NCI-H187 treated with DMSO at 0.1 percent for 48 hours (cell line): ENCODE measurements at regions not wholly inside any gene's neighbourhood (a gene's known extent, or its start where the extent isn't known, plus 50 kb on each side); places are given as distances from the start of the nearest gene placed in this dataset.
"Not testable (repeated sequence)": the region's sequence is repeated elsewhere in the genome, so short reads cannot be mapped to it uniquely, and the experiment has no call there.

Experiments
- DNase-seq: peaks from one replicate; lab custom pipeline; 2025; lab: John Stamatoyannopoulos, UW

GRCh38 chr4:128649161-128649560, 160.3 kb upstream of the JADE1 start:
- no peak for DNase-seq

- DNase-seq: no peak
These were observed 161.5 kb upstream of the JADE1 start for GRCh38 chr4:128648021-128648420.

DNA sequence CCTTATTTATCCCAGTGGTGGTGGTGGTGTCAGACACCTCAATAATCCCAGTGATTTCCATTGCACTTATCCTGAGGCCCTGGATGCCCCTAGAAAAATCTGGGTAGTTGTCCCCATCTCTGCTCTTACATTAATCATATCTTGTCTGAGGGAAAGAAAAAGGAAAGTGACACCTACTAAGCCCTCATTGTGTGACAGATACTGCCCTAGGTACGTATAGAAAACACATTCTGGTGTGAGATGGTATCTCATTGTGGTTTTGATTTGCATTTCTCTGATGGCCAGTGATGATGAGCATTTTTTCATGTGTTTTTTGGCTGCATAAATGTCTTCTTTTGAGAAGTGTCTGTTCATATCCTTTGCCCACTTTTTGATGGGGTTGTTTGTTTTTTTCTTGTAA, 162.6 kb upstream of the JADE1 start:
- not testable (repeated sequence) for DNase-seq

- not testable (repeated sequence) for DNase-seq
These were observed 164.5 kb upstream of the JADE1 start for GRCh38 chr4:128644693-128645654.

DNA sequence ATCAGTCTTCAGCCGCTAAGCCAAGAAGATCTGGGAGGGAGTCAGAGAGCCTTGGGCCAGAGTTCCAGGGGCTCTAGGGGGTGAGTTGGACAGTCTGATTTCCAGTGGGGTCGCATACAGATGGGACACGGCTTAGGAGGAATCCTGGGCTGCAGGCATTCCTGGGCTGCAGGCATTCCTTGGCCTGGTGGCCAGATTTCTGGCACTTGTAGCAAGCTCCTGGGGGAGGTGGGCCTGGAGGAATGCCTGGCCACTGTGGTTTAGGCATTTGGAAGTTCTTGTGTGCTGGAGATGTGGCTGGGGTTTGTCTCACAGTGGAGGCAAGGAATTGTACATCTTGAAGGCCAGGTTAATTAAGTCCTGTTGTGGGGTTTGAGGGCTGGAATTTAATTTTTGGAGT, 165.4 kb upstream of the JADE1 start:
- DNase-seq: not testable (repeated sequence)

DNA sequence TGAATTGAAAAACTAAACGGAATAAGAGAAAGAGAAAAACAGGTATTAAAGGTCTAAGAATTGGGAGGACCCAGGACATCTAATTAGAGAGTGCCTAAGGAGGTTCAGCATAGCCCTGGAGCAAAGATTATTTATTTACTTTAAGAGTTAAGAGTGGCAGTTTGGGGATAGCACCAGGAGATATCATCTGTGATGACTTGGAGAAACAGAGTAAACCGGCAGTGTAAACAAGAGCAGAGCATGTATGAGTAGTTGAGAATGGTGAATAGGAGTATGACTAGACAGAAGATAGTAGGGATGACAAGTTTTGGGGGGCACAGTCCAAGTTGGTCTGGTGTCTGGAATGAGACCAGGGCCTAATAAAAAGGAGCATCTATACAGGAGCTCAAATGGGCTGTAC, 167.9 kb upstream of the JADE1 start:
- not testable (repeated sequence) for DNase-seq

GRCh38 chr4:128639541-128640270, 169.8 kb upstream of the JADE1 start:
- no peak for DNase-seq

- DNase-seq: no peak
These were observed 172.6 kb upstream of the JADE1 start for GRCh38 chr4:128636906-128637305.

- peak; percentile 6 for DNase-seq
These were observed 173.4 kb upstream of the JADE1 start for GRCh38 chr4:128635955-128636560.

DNA sequence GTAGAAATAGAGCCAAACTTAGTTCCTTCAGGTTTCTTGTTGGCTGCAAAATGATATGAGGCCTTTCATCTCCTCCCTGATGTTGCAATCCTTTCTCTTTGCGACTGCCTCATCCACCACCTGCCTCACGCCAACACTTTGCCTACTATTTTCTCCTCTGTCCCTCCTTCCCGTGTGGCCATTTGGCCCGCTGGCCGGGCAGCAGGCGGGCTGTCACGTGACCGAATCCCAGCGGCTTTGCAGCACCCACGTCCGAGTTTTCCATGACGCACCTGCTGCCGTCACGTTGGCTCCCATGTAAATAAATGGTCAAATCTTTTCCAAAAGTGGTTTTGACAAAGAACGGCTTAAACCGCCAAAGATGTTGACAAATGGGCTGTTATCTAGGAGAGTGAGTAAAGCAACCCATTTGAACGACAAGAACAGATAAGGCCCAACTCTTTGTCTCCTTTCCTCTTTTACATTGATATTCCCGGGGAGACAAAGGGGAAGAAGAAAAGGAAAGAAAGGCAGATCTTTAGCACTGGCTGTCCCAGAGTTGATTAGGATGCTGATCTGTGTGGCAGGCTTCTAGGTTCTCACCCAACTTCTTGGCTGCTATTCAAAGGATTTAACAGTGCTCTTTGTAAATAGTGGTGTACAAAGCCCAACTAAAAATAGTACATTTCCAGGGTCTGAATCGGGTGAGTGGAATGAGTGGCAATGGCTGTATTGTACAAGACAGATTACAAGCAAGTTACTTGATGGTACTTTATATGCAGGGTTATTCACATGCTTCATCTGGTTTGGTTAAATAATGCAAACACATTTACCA, 174.2 kb upstream of the JADE1 start:
- no peak for DNase-seq

DNA sequence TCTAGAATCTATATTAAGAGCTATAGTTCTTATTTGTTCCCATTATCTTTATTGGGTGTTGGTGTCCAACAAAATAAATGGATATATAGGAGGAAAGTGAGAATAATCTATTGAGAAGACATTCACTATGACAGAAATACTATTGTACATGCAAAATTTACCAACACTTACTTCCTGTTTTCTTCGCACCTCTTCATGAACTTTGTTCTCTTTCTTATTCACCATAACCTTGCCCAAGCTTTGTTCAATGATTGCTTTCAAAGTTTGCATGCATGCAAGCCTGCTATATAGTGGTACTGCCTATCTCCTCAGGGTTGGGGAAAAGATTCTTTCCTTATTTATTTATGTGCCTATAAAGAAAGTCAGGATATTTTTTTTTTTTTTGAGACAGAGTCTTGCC, 176.4 kb upstream of the JADE1 start:
- no peak for DNase-seq

DNA sequence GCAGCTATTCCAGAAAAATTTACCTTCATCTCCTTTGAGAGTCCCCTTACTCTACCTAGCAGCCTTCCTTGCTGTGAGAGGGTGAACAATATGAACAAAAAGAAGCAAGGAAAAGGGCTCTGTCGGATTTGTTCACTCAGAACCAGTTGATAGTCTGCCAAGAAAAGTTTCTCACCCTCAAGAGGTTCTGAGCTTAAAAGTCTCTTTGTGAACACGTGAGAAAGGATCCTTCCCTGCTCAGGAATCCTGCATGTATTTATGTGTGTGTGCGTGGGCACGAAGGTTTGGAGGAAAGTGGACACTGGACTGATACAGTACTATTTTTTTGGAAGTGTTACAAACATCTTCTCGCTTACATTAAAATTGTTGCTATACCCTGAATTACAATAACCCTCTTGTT, 178.6 kb upstream of the JADE1 start:
- DNase-seq: no peak

DNA sequence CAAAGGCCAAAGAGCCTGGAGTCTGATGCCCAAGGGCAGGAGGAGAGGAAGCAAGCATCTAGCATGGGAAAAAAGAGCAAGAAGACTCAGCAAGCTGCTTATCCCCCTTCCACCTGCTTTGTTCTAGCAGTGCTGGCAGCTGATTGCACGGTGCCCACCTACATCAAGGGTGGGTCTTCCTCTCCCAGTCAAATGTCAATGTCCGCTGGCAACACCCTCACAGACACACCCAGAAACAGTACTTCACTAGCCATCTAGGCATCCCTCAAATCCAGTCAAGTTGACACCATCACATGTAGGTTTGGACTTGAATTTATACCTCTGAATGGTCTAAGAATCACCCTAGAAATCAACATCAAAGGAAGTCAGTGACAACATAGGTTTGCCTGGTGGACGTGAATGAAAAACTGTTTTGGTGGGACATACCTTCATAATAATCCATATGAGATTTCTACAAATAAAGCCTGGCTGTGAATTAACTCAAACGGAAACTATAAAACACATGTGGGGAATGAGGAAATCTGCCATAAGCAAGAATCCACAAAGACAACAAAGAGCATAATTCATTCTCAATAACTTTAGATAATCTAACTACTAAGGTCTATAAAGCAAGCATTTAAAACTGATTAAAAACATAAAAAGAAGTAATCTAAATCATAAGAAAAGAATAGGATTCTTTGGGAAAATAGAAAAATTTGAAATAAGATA, 185.8 kb upstream of the JADE1 start:
- no peak for DNase-seq

GRCh38 chr4:128620279-128620965, 189.1 kb upstream of the JADE1 start:
- not testable (repeated sequence) for DNase-seq

DNA sequence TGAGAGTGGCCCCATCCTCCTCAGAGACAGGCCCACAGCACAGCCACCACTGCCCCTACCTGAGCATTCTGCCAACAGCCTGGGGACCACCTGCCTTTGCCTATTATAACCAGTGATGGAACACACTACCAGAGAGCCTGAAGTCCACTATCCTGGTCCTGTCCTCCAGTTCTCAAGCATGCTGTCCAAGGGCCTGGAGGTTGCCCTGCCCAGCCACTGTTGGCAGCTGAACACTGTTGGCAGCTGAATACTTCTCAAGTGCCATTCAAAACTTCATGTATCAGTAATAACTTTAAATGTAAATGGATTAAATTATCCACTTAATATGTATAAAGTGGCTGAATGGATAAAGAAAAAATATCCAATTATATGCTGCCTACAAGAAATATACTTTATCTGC, 194.3 kb upstream of the JADE1 start:
- DNase-seq: no peak

DNA sequence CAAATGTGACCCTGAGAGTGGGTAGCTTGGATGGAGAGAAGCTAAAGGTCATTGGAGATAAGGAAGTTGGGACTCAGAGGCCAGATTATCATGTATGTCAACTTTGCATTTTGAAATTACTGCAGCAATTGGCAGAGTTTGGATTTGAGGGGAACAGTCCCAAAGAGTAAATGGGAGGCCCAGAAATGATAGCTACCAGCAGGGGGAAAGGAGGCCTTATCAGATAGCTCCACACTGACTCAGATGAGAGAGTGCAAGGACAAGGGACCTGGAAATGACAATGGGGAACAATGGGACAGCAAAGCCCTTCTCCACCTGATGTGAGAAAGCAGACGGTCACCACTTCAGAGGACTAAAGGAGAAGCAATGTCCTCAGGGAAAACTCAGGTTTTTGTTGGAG, 201.5 kb upstream of the JADE1 start:
- no peak for DNase-seq

DNA sequence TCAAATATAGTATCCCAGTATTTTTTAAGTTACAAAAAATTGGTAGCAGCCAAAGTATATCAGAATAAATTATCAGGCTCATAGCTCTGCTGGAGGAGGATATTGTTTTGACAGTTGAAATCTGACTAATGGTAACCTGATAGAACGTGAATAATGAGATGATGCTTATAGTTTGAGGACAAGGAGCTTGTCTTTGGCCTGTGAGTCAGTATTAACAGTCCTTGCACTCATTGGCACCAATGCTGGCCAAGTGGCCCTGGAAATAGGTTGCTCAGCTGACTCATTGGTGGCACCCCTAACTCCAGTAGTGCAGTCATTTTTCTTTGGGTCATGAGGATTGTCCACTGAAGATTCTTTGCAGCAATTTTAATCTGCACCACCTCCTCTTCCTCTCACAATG, 203.3 kb upstream of the JADE1 start:
- DNase-seq: no peak

DNA sequence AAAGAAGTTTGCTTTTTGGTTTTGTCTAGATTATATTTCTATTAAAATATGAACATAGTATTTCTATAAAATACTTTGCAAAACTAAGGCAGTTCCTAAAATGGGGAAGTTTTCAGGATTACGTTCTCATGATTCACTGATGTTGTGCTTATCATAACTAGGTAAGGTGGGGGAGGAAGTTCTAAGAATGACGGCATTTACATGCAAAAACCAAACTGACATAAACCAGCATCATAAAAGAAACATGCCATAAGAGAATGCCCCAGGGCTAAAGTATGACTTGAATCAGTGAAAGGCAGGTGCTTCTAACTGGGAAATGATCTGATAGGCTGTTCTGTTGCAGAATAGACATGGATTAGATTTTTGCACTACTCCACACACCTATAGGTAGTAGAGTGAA, 204.7 kb upstream of the JADE1 start:
- no peak for DNase-seq

GRCh38 chr4:128604204-128604603, 205.3 kb upstream of the JADE1 start:
- DNase-seq: no peak

- no peak for DNase-seq
These were observed 206.4 kb upstream of the JADE1 start for GRCh38 chr4:128603081-128603480.
